ENCODE measurements at regions not wholly inside any gene's neighbourhood (a gene's known extent, or its start where the extent isn't known, plus 50 kb on each side); places are given as distances from the start of the nearest gene placed in this dataset.

GRCh38 chr2:150618245-150618895 is 130.9 kb upstream of the RND3 start:
- intact Hi-C loops (cut with micrococcal nuclease) = no loop called here

GRCh38 chr2:150617351-150617978 is 130.0 kb upstream of the RND3 start:
- Histone ChIP-seq H3K9me3 (ENCODE audit: control insufficient read depth in 1 of 2, low read length in 2 of 2) (no peaks in the 10 kb centered on the region), H3K27ac (ENCODE audit: low read depth, low read length) (no peak overlapping the region), H3K4me3 (ENCODE audit: low read length in 2 of 2) (no peak overlapping the region), H3K27me3 (ENCODE audit: insufficient read depth, low read length) (no peaks in the 10 kb centered on the region), H3K36me3 (ENCODE audit: insufficient read depth, low read length) (no peaks in the 10 kb centered on the region), H3K4me1 (ENCODE audit: insufficient read depth, low read length) (no peaks in the 10 kb centered on the region)
- H3K36me3 Mint-ChIP-seq = no peaks in the 10 kb centered on the region
- ChIA-PET POLR2A (ENCODE audit: partially characterized antibody) (no interaction called here), CTCF (ENCODE audit: partially characterized antibody) (no interaction called here)
- peaks cover 0 to 2% (median 0%) of the 10 kb centered on the region in 8 donors for H3K9me3 Mint-ChIP-seq
- intact Hi-C loops (cut with micrococcal nuclease) = no loop called here
- H3K4me1 Mint-ChIP-seq = no peaks in the 10 kb centered on the region
- H3K4me3 Mint-ChIP-seq = no peak overlapping the region
- peaks cover 0 to 5% of the 10 kb centered on the region in 2 donors for H3K27me3 Mint-ChIP-seq
- H3K27ac Mint-ChIP-seq = no peak overlapping the region
- no peak for DNase-seq

More at GRCh38 chr2:150618245-150618895, 130.9 kb upstream of the RND3 start:
- Mint-ChIP-seq H3K4me3 (no peak overlapping the region), H3K27ac (no peak overlapping the region), H3K4me1 (no peaks in the 10 kb centered on the region), H3K9me3 (no peaks in the 10 kb centered on the region), H3K27me3 (peaks cover 0 to 5% of the 10 kb centered on the region in 2 donors), H3K36me3 (no peaks in the 10 kb centered on the region)
- H3K4me3 ChIP-seq (ENCODE audit: low read length in 2 of 2) = no peak overlapping the region
- no peak overlapping the region for H3K27ac ChIP-seq (ENCODE audit: low read depth, low read length)
- H3K27me3 ChIP-seq (ENCODE audit: insufficient read depth, low read length) = no peaks in the 10 kb centered on the region
- CTCF ChIA-PET (ENCODE audit: partially characterized antibody) = no interaction called here
- no peaks in the 10 kb centered on the region for H3K9me3 ChIP-seq (ENCODE audit: control insufficient read depth in 1 of 2, low read length in 2 of 2)
- no peak for DNase-seq
- H3K4me1 ChIP-seq (ENCODE audit: insufficient read depth, low read length) = no peaks in the 10 kb centered on the region
- POLR2A ChIA-PET (ENCODE audit: partially characterized antibody) = no interaction called here
- no peaks in the 10 kb centered on the region for H3K36me3 ChIP-seq (ENCODE audit: insufficient read depth, low read length)

DNA sequence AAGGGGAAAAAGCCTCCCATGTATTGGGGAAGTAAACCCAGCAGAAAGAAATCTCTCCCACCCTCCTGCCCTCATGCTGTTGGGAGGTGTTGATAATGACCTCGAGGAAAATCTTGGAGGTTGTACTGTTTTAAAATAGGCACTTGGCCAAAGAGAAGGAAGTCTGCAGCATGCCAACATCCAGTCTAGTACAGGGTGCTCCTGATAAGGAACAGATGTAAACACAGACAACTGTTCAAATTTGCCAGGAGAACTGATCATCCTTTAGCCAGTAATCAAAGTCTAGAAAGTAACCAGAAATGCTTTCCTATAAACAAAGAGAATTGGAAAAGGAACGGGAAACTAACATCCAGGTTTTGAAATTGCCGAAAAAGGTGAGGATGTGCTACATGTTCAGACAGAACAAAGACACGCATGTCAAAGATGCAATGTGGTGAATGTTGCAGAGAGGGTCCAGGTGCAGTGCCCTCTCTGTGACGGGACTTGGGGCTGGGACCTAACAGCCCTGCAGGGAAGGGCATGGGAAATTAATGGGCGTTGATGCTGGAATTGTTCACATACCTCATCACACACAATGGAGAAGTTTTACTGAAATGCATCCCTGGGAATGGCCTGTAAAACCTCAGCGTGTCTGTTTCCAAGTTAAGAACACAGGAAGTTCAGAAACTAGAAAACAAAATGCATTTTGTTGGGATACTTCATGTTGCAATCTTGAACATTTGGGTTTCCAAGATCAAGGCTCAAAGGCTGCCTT is 125.7 kb upstream of the RND3 start:
- H3K27me3 Mint-ChIP-seq = peaks cover 0 to 5% of the 10 kb centered on the region in 2 donors
- peaks cover 0 to 2% (median 0%) of the 10 kb centered on the region in 8 donors for H3K9me3 Mint-ChIP-seq
- no peaks in the 10 kb centered on the region for H3K36me3 Mint-ChIP-seq
- intact Hi-C loops (cut with micrococcal nuclease) = no loop called here
- no peak overlapping the region for H3K27ac ChIP-seq (ENCODE audit: low read depth, low read length)
- DNase-seq = no peak
- POLR2A ChIA-PET (ENCODE audit: partially characterized antibody) = no interaction called here
- H3K4me3 ChIP-seq (ENCODE audit: low read length in 2 of 2) = no peak overlapping the region
- H3K27ac Mint-ChIP-seq = no peak overlapping the region
- H3K4me1 Mint-ChIP-seq = no peaks in the 10 kb centered on the region
- CTCF ChIA-PET (ENCODE audit: partially characterized antibody) = no interaction called here
- H3K27me3 ChIP-seq (ENCODE audit: insufficient read depth, low read length) = no peaks in the 10 kb centered on the region
- H3K9me3 ChIP-seq (ENCODE audit: control insufficient read depth in 1 of 2, low read length in 2 of 2) = no peaks in the 10 kb centered on the region
- no peaks in the 10 kb centered on the region for H3K36me3 ChIP-seq (ENCODE audit: insufficient read depth, low read length)
- H3K4me1 ChIP-seq (ENCODE audit: insufficient read depth, low read length) = no peaks in the 10 kb centered on the region
- H3K4me3 Mint-ChIP-seq = no peak overlapping the region

- no peaks in the 10 kb centered on the region for H3K36me3 ChIP-seq (ENCODE audit: insufficient read depth, low read length)
- peaks cover 0 to 2% (median 0%) of the 10 kb centered on the region in 8 donors for H3K9me3 Mint-ChIP-seq
- intact Hi-C loops (cut with micrococcal nuclease) = no loop called here
- H3K9me3 ChIP-seq (ENCODE audit: control insufficient read depth in 1 of 2, low read length in 2 of 2) = no peaks in the 10 kb centered on the region
- no peaks in the 10 kb centered on the region for H3K27me3 ChIP-seq (ENCODE audit: insufficient read depth, low read length)
- H3K27ac Mint-ChIP-seq = no peak overlapping the region
- H3K4me3 Mint-ChIP-seq = no peak overlapping the region
- no peaks in the 10 kb centered on the region for H3K4me1 ChIP-seq (ENCODE audit: insufficient read depth, low read length)
- H3K36me3 Mint-ChIP-seq = no peaks in the 10 kb centered on the region
- H3K4me1 Mint-ChIP-seq = no peaks in the 10 kb centered on the region
- ChIA-PET POLR2A (ENCODE audit: partially characterized antibody) (no interaction called here), CTCF (ENCODE audit: partially characterized antibody) (no interaction called here)
- H3K27me3 Mint-ChIP-seq = peaks cover 0 to 6% of the 10 kb centered on the region in 2 donors
- H3K4me3 ChIP-seq (ENCODE audit: low read length in 2 of 2) = no peak overlapping the region
- H3K27ac ChIP-seq (ENCODE audit: low read depth, low read length) = no peak overlapping the region
- no peak for DNase-seq
Measured at GRCh38 chr2:150610670-150611279, 123.3 kb upstream of the RND3 start.

DNA sequence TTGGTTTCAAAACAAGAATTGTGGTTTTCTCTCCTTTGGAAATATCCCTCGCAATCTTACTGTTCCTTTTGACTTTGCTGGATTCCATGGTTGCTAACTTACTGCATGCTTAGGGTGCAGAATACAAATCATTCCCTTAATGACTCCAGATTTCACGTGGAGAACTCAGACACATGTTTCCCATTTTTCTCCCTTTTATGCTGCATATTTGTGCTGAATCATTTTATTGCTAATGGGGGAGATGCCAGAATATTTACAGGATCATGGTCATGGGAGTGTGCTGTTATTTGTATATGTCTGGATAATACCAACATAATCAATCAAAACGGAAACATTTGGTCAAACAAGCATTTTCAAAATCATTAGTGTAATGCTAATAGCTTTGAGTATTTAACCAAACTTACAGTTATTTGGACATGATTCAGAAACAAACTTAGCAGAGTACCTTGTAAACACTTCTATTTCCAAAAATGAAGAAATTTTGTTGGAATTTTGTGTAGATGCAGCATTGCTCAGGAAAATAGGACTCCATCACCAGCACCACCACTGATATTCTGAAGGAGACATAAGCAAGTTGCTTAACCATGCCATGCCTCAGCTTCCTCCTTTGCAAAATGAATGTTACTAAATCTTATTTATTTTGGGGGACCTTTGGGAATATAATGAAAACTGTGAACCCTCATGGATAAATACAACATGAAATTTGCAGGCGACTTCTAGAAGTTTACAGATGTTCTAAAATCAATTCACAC is 122.5 kb upstream of the RND3 start:
- no peaks in the 10 kb centered on the region for H3K4me1 Mint-ChIP-seq
- H3K4me3 Mint-ChIP-seq = no peak overlapping the region
- ChIA-PET POLR2A (ENCODE audit: partially characterized antibody) (no interaction called here), CTCF (ENCODE audit: partially characterized antibody) (no interaction called here)
- H3K27ac ChIP-seq (ENCODE audit: low read depth, low read length) = no peak overlapping the region
- peaks cover 0 to 2% (median 0%) of the 10 kb centered on the region in 8 donors for H3K9me3 Mint-ChIP-seq
- H3K27me3 ChIP-seq (ENCODE audit: insufficient read depth, low read length) = no peaks in the 10 kb centered on the region
- H3K4me3 ChIP-seq (ENCODE audit: low read length in 2 of 2) = no peak overlapping the region
- no peaks in the 10 kb centered on the region for H3K9me3 ChIP-seq (ENCODE audit: control insufficient read depth in 1 of 2, low read length in 2 of 2)
- intact Hi-C loops (cut with micrococcal nuclease) = no loop called here
- H3K36me3 ChIP-seq (ENCODE audit: insufficient read depth, low read length) = no peaks in the 10 kb centered on the region
- no peak for DNase-seq
- H3K27me3 Mint-ChIP-seq = peaks cover 0 to 6% of the 10 kb centered on the region in 2 donors
- H3K36me3 Mint-ChIP-seq = no peaks in the 10 kb centered on the region
- no peaks in the 10 kb centered on the region for H3K4me1 ChIP-seq (ENCODE audit: insufficient read depth, low read length)
- H3K27ac Mint-ChIP-seq = no peak overlapping the region

- intact Hi-C loops (cut with micrococcal nuclease) = no loop called here
- Histone ChIP-seq H3K4me1 (ENCODE audit: insufficient read depth, low read length) (no peaks in the 10 kb centered on the region), H3K36me3 (ENCODE audit: insufficient read depth, low read length) (no peaks in the 10 kb centered on the region), H3K27me3 (ENCODE audit: insufficient read depth, low read length) (no peaks in the 10 kb centered on the region), H3K4me3 (ENCODE audit: low read length in 2 of 2) (no peak overlapping the region), H3K27ac (ENCODE audit: low read depth, low read length) (no peak overlapping the region), H3K9me3 (ENCODE audit: control insufficient read depth in 1 of 2, low read length in 2 of 2) (no peaks in the 10 kb centered on the region)
- H3K4me3 Mint-ChIP-seq = no peak overlapping the region
- H3K27me3 Mint-ChIP-seq = peaks cover 0 to 1% of the 10 kb centered on the region in 2 donors
- ChIA-PET POLR2A (ENCODE audit: partially characterized antibody) (no interaction called here), CTCF (ENCODE audit: partially characterized antibody) (no interaction called here)
- no peak overlapping the region for H3K27ac Mint-ChIP-seq
- no peaks in the 10 kb centered on the region for H3K36me3 Mint-ChIP-seq
- no peak for DNase-seq
- H3K9me3 Mint-ChIP-seq = peaks cover 0 to 3% (median 0%) of the 10 kb centered on the region in 8 donors
- H3K4me1 Mint-ChIP-seq = no peaks in the 10 kb centered on the region
Measured at GRCh38 chr2:150608341-150608740, 120.9 kb upstream of the RND3 start.

DNA sequence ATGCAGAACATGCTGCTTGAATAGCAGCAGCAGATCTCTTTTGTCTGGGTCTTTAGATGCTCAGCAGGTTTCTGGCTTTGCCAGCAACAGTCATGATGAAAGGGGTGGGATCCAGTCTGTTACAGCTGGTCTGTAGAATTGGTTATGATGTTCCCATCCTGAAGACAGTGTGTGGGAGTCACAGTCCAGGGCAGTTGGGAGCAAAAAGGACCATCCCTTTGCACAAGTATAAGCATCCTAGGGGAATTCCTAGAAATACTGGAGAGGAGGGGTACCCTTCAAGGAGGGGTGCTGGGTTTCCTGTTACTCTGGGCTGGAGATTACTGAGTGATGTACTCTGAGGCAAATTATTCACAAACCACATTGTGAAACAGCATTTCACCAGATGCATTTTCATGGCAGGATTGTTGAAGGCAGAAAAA is 119.9 kb upstream of the RND3 start:
- Histone ChIP-seq H3K36me3 (ENCODE audit: insufficient read depth, low read length) (no peaks in the 10 kb centered on the region), H3K27ac (ENCODE audit: low read depth, low read length) (no peak overlapping the region), H3K4me1 (ENCODE audit: insufficient read depth, low read length) (no peaks in the 10 kb centered on the region), H3K9me3 (ENCODE audit: control insufficient read depth in 1 of 2, low read length in 2 of 2) (no peaks in the 10 kb centered on the region), H3K27me3 (ENCODE audit: insufficient read depth, low read length) (no peaks in the 10 kb centered on the region), H3K4me3 (ENCODE audit: low read length in 2 of 2) (no peak overlapping the region)
- no peaks in the 10 kb centered on the region for H3K36me3 Mint-ChIP-seq
- ChIA-PET CTCF (ENCODE audit: partially characterized antibody) (no interaction called here), POLR2A (ENCODE audit: partially characterized antibody) (no interaction called here)
- no peak for DNase-seq
- peaks cover 0 to 3% (median 0%) of the 10 kb centered on the region in 8 donors for H3K9me3 Mint-ChIP-seq
- no peak overlapping the region for H3K4me3 Mint-ChIP-seq
- intact Hi-C loops (cut with micrococcal nuclease) = no loop called here
- no peaks in the 10 kb centered on the region for H3K4me1 Mint-ChIP-seq
- H3K27me3 Mint-ChIP-seq = peaks cover 0 to 1% of the 10 kb centered on the region in 2 donors
- no peak overlapping the region for H3K27ac Mint-ChIP-seq

Measured in CD4-positive, alpha-beta memory T cell (primary cell).